ENCODE measurements at regions not wholly inside any gene's neighbourhood (a gene's known extent, or its start where the extent isn't known, plus 50 kb on each side); places are given as distances from the start of the nearest gene placed in this dataset.
A peak's percentile ranks its signal among the peaks of the same experiment; 100 is the strongest.

GRCh38 chr2:191565647-191566198 is 112.2 kb upstream of the NABP1 start:
- TF ChIP-seq CTCF (conservative IDR thresholded peaks at IDR 0.05; ENCODE audit: control insufficient read depth, insufficient read depth, low read depth, low read length): no peak
- no peak for DNase-seq (ENCODE audit: low read depth)
- no peak overlapping the region for H3K4me3 ChIP-seq (ENCODE audit: control insufficient read depth, low read depth, low read length)

GRCh38 chr2:191566344-191566743 is 111.6 kb upstream of the NABP1 start:
- DNase-seq (ENCODE audit: low read depth): peak; percentile 64
- TF ChIP-seq CTCF (conservative IDR thresholded peaks at IDR 0.05; ENCODE audit: control insufficient read depth, insufficient read depth, low read depth, low read length): peak; percentile 89
- H3K4me3 ChIP-seq (ENCODE audit: control insufficient read depth, low read depth, low read length): no peak overlapping the region

DNA sequence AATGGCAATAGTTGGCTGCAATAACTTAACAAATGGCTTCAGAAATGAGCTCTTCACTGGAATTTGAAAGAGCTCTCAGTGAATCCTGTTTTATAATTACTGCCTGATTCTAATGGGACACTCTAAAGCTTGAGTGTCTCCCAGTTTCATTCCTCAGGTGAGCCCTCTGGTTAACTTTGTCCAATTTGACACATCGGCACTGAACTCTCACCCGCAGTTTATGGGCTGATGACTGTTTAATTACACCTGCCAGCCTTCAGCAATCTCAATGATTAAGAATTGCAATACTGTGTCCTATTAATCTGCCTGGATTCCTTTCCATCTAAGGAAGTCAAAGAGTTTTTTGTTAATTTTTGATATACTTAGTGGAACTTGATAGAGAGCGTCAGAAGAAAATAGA is 110.7 kb upstream of the NABP1 start:
- no peak overlapping the region for H3K4me3 ChIP-seq (ENCODE audit: control insufficient read depth, low read depth, low read length)
- TF ChIP-seq CTCF (conservative IDR thresholded peaks at IDR 0.05; ENCODE audit: control insufficient read depth, insufficient read depth, low read depth, low read length): no peak
- no peak for DNase-seq (ENCODE audit: low read depth)

DNA sequence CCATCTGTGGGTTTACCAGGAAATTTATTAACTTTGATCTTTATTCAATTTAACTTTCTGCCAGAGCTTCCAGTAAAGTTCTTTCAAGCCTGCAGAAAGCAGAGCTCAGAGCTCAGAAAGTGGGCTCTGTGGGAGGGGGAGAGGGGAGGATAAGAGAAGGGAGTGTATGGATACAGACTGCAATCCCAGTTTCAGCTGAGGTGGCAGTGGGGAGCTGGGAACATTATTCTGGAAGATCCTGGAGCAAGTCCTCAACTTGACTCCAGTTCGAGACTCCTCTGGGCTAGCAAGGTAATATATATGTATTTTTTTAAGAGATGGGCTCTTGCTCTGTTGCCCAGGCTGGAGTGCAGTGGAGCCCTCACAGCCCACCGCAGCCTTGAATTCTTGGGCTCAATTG is 108.9 kb upstream of the NABP1 start:
- no peak overlapping the region for H3K4me3 ChIP-seq (ENCODE audit: control insufficient read depth, low read depth, low read length)
- no peak for TF ChIP-seq CTCF (conservative IDR thresholded peaks at IDR 0.05; ENCODE audit: control insufficient read depth, insufficient read depth, low read depth, low read length)
- no peak for DNase-seq (ENCODE audit: low read depth)

- peak; percentile 62 for TF ChIP-seq CTCF (conservative IDR thresholded peaks at IDR 0.05; ENCODE audit: control insufficient read depth, insufficient read depth, low read depth, low read length)
- DNase-seq (ENCODE audit: low read depth): peak; percentile 79
- peak overlapping the region; percentile 28 for H3K4me3 ChIP-seq (ENCODE audit: control insufficient read depth, low read depth, low read length)
Measured at GRCh38 chr2:191571163-191571769, 106.7 kb upstream of the NABP1 start.

GRCh38 chr2:191572319-191572718 is 105.6 kb upstream of the NABP1 start:
- no peak for TF ChIP-seq CTCF (conservative IDR thresholded peaks at IDR 0.05; ENCODE audit: control insufficient read depth, insufficient read depth, low read depth, low read length)
- DNase-seq (ENCODE audit: low read depth): no peak
- no peak overlapping the region for H3K4me3 ChIP-seq (ENCODE audit: control insufficient read depth, low read depth, low read length)
